Endodermal cell (in vitro differentiated cells): ENCODE measurements at regions not wholly inside any gene's neighbourhood (a gene's known extent, or its start where the extent isn't known, plus 50 kb on each side); places are given as distances from the start of the nearest gene placed in this dataset.

Experiments used
- DNase-seq: peaks from one replicate; pipeline ENCODE4 v3.0.0-alpha.2; 2017
- H3K27ac ChIP-seq: 2 replicates; pipeline ENCODE4 v1.5.1; 2013; ENCODE audit warnings: mild to moderate bottlenecking, low read depth, low read length, moderate library complexity
- H3K27me3 ChIP-seq: 2 replicates; pipeline ENCODE4 v1.6.1; 2013; ENCODE audit warnings: mild to moderate bottlenecking, low read length, moderate library complexity; ENCODE audit not compliant: insufficient read depth, control insufficient read depth, poor library complexity, severe bottlenecking
- H3K36me3 ChIP-seq: 2 replicates; pipeline ENCODE4 v1.7.0; 2013; ENCODE audit warnings: mild to moderate bottlenecking, low read length, moderate library complexity; ENCODE audit not compliant: control insufficient read depth, insufficient read depth
- H3K4me1 ChIP-seq: one replicate; pipeline ENCODE4 v1.7.0; 2013; ENCODE audit warnings: low read length; ENCODE audit not compliant: control insufficient read depth, insufficient read depth
- H3K4me3 ChIP-seq: 2 replicates; pipeline ENCODE4 v1.5.1; 2013; ENCODE audit warnings: mild to moderate bottlenecking, low read length, moderate library complexity
- H3K9ac ChIP-seq: 2 replicates; pipeline ENCODE4 v1.6.1; 2013; ENCODE audit warnings: mild to moderate bottlenecking, low read length, moderate library complexity; ENCODE audit not compliant: poor library complexity, severe bottlenecking; ENCODE audit errors: extremely low read depth
- H3K9me3 ChIP-seq: 2 replicates; pipeline ENCODE4 v1.6.1; 2013; ENCODE audit warnings: mild to moderate bottlenecking, low read length, moderate library complexity; ENCODE audit not compliant: control insufficient read depth
- H3K27ac Mint-ChIP-seq: 2 replicates; pipeline ENCODE4 v1.8.0; 2020; ENCODE audit warnings: mixed read lengths
- H3K27me3 Mint-ChIP-seq: 2 replicates; pipeline ENCODE4 v1.8.0; 2021; ENCODE audit warnings: mild to moderate bottlenecking, mixed read lengths; ENCODE audit not compliant: insufficient read depth
- H3K36me3 Mint-ChIP-seq: 2 replicates; pipeline ENCODE4 v1.8.0; 2020; ENCODE audit warnings: low read depth, mixed read lengths
- H3K4me1 Mint-ChIP-seq: 2 replicates; pipeline ENCODE4 v1.8.0; 2020; ENCODE audit warnings: mixed read lengths
- H3K4me3 Mint-ChIP-seq: 2 replicates; pipeline ENCODE4 v1.8.0; 2020; ENCODE audit warnings: mild to moderate bottlenecking, moderate library complexity, mixed read lengths
- H3K9me3 Mint-ChIP-seq: 2 replicates; pipeline ENCODE4 v1.8.0; 2020; ENCODE audit warnings: mild to moderate bottlenecking, mixed read lengths
- CTCF ChIP-seq: fragments of 200-600 bp; sonication (generic); conservative IDR thresholded peaks from 2 replicates; pipeline ENCODE4 v1.5.0; 2021; ENCODE audit warnings: antibody characterized with exemption, mild to moderate bottlenecking
- WGBS, 2 experiments: methylation state at CpG; one replicate each; pipeline versions ENCODE4 v1.1.5 to v1.1.7; 2013; ENCODE audit warnings: missing lambda C conversion rate in 2 of 2, mixed read lengths in 1 of 2; ENCODE audit not compliant: insufficient coverage in 1 of 2, insufficient read length in 1 of 2; 5-methylcytosine and 5-hydroxymethylcytosine counted together

- no peak overlapping the region for H3K4me3 ChIP-seq
- no peak overlapping the region for H3K27ac Mint-ChIP-seq
- H3K4me3 Mint-ChIP-seq, result no peak overlapping the region
- H3K9me3 Mint-ChIP-seq, result no peaks in the 10 kb centered on the region
- peaks cover 4% of the 10 kb centered on the region for H3K27me3 ChIP-seq
- H3K9ac ChIP-seq, result no peak overlapping the region
- no peaks in the 10 kb centered on the region for H3K36me3 Mint-ChIP-seq
- no peak for DNase-seq
- 81 to 89% methylated on average over 1 to 4 of the region's 4 CpGs for WGBS, 2 experiments
- H3K36me3 ChIP-seq, result no peaks in the 10 kb centered on the region
- H3K4me1 ChIP-seq, result no peaks in the 10 kb centered on the region
- no peak for TF ChIP-seq CTCF
- peaks cover 2% of the 10 kb centered on the region for H3K27me3 Mint-ChIP-seq
- H3K9me3 ChIP-seq, result no peaks in the 10 kb centered on the region
- no peak overlapping the region for H3K27ac ChIP-seq
- H3K4me1 Mint-ChIP-seq, result no peaks in the 10 kb centered on the region
These were observed 719.0 kb upstream of the ZNF385D start for GRCh38 chr3:22469995-22470394.

GRCh38 chr3:22471557-22471956, 720.5 kb upstream of the ZNF385D start:
- Histone ChIP-seq H3K27ac (no peak overlapping the region), H3K9me3 (no peaks in the 10 kb centered on the region), H3K9ac (no peak overlapping the region), H3K27me3 (peaks cover 4% of the 10 kb centered on the region), H3K36me3 (no peaks in the 10 kb centered on the region), H3K4me3 (no peak overlapping the region), H3K4me1 (no peaks in the 10 kb centered on the region)
- H3K27ac Mint-ChIP-seq, result no peak overlapping the region
- H3K4me1 Mint-ChIP-seq, result no peaks in the 10 kb centered on the region
- H3K4me3 Mint-ChIP-seq, result no peak overlapping the region
- no peaks in the 10 kb centered on the region for H3K9me3 Mint-ChIP-seq
- 85 to 92% methylated on average over 3 to 4 of the region's 4 CpGs for WGBS, 2 experiments
- no peak for TF ChIP-seq CTCF
- no peak for DNase-seq
- H3K27me3 Mint-ChIP-seq, result peaks cover 2% of the 10 kb centered on the region
- H3K36me3 Mint-ChIP-seq, result no peaks in the 10 kb centered on the region

- Histone ChIP-seq H3K4me1 (no peaks in the 10 kb centered on the region), H3K9me3 (no peaks in the 10 kb centered on the region), H3K36me3 (no peaks in the 10 kb centered on the region), H3K27me3 (no peaks in the 10 kb centered on the region), H3K4me3 (no peak overlapping the region), H3K9ac (no peak overlapping the region), H3K27ac (no peak overlapping the region)
- Mint-ChIP-seq H3K27ac (no peak overlapping the region), H3K4me1 (no peaks in the 10 kb centered on the region), H3K4me3 (no peak overlapping the region), H3K27me3 (no peaks in the 10 kb centered on the region), H3K36me3 (no peaks in the 10 kb centered on the region), H3K9me3 (no peaks in the 10 kb centered on the region)
- DNase-seq, result no peak
- TF ChIP-seq CTCF, result no peak
- 90 to 93% methylated on average over 7 to 8 of the region's 8 CpGs for WGBS, 2 experiments
These were observed 723.9 kb upstream of the ZNF385D start for GRCh38 chr3:22474706-22475445.
